WTC11 (cell line): ENCODE measurements at regions not wholly inside any gene's neighbourhood (a gene's known extent, or its start where the extent isn't known, plus 50 kb on each side); places are given as distances from the start of the nearest gene placed in this dataset.

Experiments
- ATAC-seq: fragments of 200-7000 bp; cut with Tn5 transposase; 2 replicates; pipeline ENCODE4 v1.10.0; 2021; ENCODE audit warnings: mild to moderate bottlenecking, moderate library complexity
- CTCF ChIA-PET: fragments of 300-600 bp; sonication (Branson Sonifier 250); formaldehyde crosslinking; loops from one replicate; lab custom pipeline; 2021; ENCODE audit warnings: antibody characterized with exemption; lab: Charles Lee
- POLR2A ChIA-PET: fragments of 350-600 bp; sonication (Branson Sonifier 250); formaldehyde crosslinking; loops from one replicate; lab custom pipeline; 2021; ENCODE audit warnings: antibody characterized with exemption; lab: Charles Lee
- DNase-seq: peaks from one replicate; pipeline ENCODE4 v3.0.0; 2021; ENCODE audit warnings: low spot score
- H3K27ac Mint-ChIP-seq: 2 replicates; pipeline ENCODE4 v1.8.0; 2021; ENCODE audit warnings: mixed read lengths
- H3K27me3 Mint-ChIP-seq: 2 replicates; pipeline ENCODE4 v1.8.0; 2021; ENCODE audit warnings: low read depth, mild to moderate bottlenecking, moderate library complexity, mixed read lengths
- H3K36me3 Mint-ChIP-seq: 2 replicates; pipeline ENCODE4 v1.8.0; 2021; ENCODE audit warnings: mixed read lengths
- H3K4me1 Mint-ChIP-seq: 2 replicates; pipeline ENCODE4 v1.8.0; 2022; ENCODE audit warnings: mixed read lengths
- H3K4me3 Mint-ChIP-seq: 2 replicates; pipeline ENCODE4 v1.8.0; 2021; ENCODE audit warnings: mild to moderate bottlenecking, moderate library complexity, mixed read lengths
- H3K9me3 Mint-ChIP-seq: 2 replicates; pipeline ENCODE4 v1.8.0; 2021; ENCODE audit warnings: mixed read lengths
- AFF4 ChIP-seq: sonication (generic); formaldehyde crosslinking; IDR thresholded peaks from 2 replicates; pipeline ENCODE4 v1.8.1; 2023; ENCODE audit warnings: mild to moderate bottlenecking, missing genetic modification reagents, borderline replicate concordance
- ATF6 ChIP-seq: sonication (generic); formaldehyde crosslinking; IDR thresholded peaks from 2 replicates; pipeline ENCODE4 v1.8.1; 2023; ENCODE audit warnings: mild to moderate bottlenecking, missing genetic modification reagents
- CDX4 ChIP-seq: fragments of 250-450 bp; sonication (Bioruptor Pico); IDR thresholded peaks from 2 replicates; pipeline ENCODE4 v1.9.0; 2021; ENCODE audit warnings: moderate library complexity, mild to moderate bottlenecking, inconsistent platforms, borderline replicate concordance
- CTCF ChIP-seq: fragments of 200-600 bp; IDR thresholded peaks from 2 replicates; pipeline ENCODE4 v1.8.0; 2022; ENCODE audit warnings: antibody characterized with exemption
- E2F5 ChIP-seq: sonication (generic); formaldehyde crosslinking; IDR thresholded peaks from 2 replicates; pipeline ENCODE4 v1.8.1; 2022; ENCODE audit warnings: mild to moderate bottlenecking, moderate library complexity, missing genetic modification reagents
- ERG ChIP-seq: fragments of 250-450 bp; sonication (Bioruptor Pico); IDR thresholded peaks from 2 replicates; pipeline ENCODE4 v1.8.0; 2021; ENCODE audit warnings: mild to moderate bottlenecking
- FOXK1 ChIP-seq: sonication (generic); formaldehyde crosslinking; IDR thresholded peaks from 2 replicates; pipeline ENCODE4 v1.8.0; 2022; ENCODE audit warnings: mild to moderate bottlenecking, moderate library complexity, missing genetic modification reagents
- FOXP1 ChIP-seq: sonication (generic); formaldehyde crosslinking; IDR thresholded peaks from 2 replicates; pipeline ENCODE4 v1.8.0; 2022; ENCODE audit warnings: missing genetic modification reagents, mild to moderate bottlenecking, moderate library complexity, borderline replicate concordance
- GTF2I ChIP-seq: fragments of 250-450 bp; sonication (Bioruptor Pico); conservative IDR thresholded peaks from 2 replicates; pipeline ENCODE4 v1.4.0; 2021; ENCODE audit warnings: mild to moderate bottlenecking
- OVOL2 ChIP-seq: fragments of 250-450 bp; sonication (Bioruptor Pico); IDR thresholded peaks from 2 replicates; pipeline ENCODE4 v1.9.0; 2021; ENCODE audit warnings: mild to moderate bottlenecking, borderline replicate concordance
- RORB ChIP-seq: fragments of 250-450 bp; sonication (Bioruptor Pico); IDR thresholded peaks from 2 replicates; pipeline ENCODE4 v1.9.0; 2021; ENCODE audit warnings: mild to moderate bottlenecking
- STAT6 ChIP-seq: sonication (generic); formaldehyde crosslinking; conservative IDR thresholded peaks from 2 replicates; pipeline ENCODE4 v1.8.1; 2023; ENCODE audit warnings: mild to moderate bottlenecking, low read depth, missing genetic modification reagents, moderate library complexity
- TEAD4 ChIP-seq: sonication (generic); formaldehyde crosslinking; IDR thresholded peaks from 2 replicates; pipeline ENCODE4 v1.8.0; 2022; ENCODE audit warnings: mild to moderate bottlenecking, missing genetic modification reagents
- USF2 ChIP-seq: sonication (generic); formaldehyde crosslinking; IDR thresholded peaks from 2 replicates; pipeline ENCODE4 v1.8.1; 2023; ENCODE audit warnings: mild to moderate bottlenecking, missing genetic modification reagents, moderate library complexity
- ZNF232 ChIP-seq: sonication (generic); formaldehyde crosslinking; IDR thresholded peaks from 2 replicates; pipeline ENCODE4 v1.8.0; 2022; ENCODE audit warnings: mild to moderate bottlenecking, missing genetic modification reagents
- ZNF423 ChIP-seq: fragments of 250-450 bp; sonication (Bioruptor Pico); IDR thresholded peaks from 2 replicates; pipeline ENCODE4 v2.1.2; 2022; ENCODE audit warnings: mild to moderate bottlenecking, moderate library complexity
- ZSCAN18 ChIP-seq: fragments of 250-450 bp; sonication (Bioruptor Pico); IDR thresholded peaks from 2 replicates; pipeline ENCODE4 v2.1.2; 2022; ENCODE audit warnings: mild to moderate bottlenecking, moderate library complexity

- CTCF ChIA-PET: no interaction called here
- POLR2A ChIA-PET: no interaction called here
- Mint-ChIP-seq H3K4me3 (no peak overlapping the region), H3K36me3 (peaks cover 65% of the 10 kb centered on the region), H3K27ac (no peak overlapping the region), H3K27me3 (peaks cover 14% of the 10 kb centered on the region), H3K4me1 (no peaks in the 10 kb centered on the region), H3K9me3 (peaks cover 71% of the 10 kb centered on the region)
- ATAC-seq (no peak), DNase-seq (no peak)
- TF ChIP-seq FOXK1 (CRISPR knock-in tag): no peak
- TF ChIP-seq ZSCAN18 (CRISPR knock-in tag): no peak
- no peak for TF ChIP-seq ATF6 (CRISPR knock-in tag)
- no peak for TF ChIP-seq USF2 (CRISPR knock-in tag)
- no peak for TF ChIP-seq FOXP1 (CRISPR knock-in tag)
- no peak for TF ChIP-seq ZNF232 (CRISPR knock-in tag)
- no peak for TF ChIP-seq STAT6
- TF ChIP-seq ERG: no peak
- no peak for TF ChIP-seq E2F5 (CRISPR knock-in tag)
- no peak for TF ChIP-seq ZNF423
- no peak for TF ChIP-seq RORB (CRISPR knock-in tag)
Measured at GRCh38 chr1:4095433-4095971, 195.4 kb upstream of the C1orf174 start.

- H3K4me3 Mint-ChIP-seq: no peak overlapping the region
- no peaks in the 10 kb centered on the region for H3K4me1 Mint-ChIP-seq
- POLR2A ChIA-PET: no interaction called here
- peaks cover 38% of the 10 kb centered on the region for H3K36me3 Mint-ChIP-seq
- peaks cover 59% of the 10 kb centered on the region for H3K9me3 Mint-ChIP-seq
- ATAC-seq (no peak), DNase-seq (no peak)
- peaks cover 7% of the 10 kb centered on the region for H3K27me3 Mint-ChIP-seq
- H3K27ac Mint-ChIP-seq: no peak overlapping the region
- CTCF ChIA-PET: no interaction called here
- no peak for TF ChIP-seq AFF4 (CRISPR knock-in tag)
- TF ChIP-seq CTCF: no peak
- TF ChIP-seq TEAD4 (CRISPR knock-in tag): no peak
- TF ChIP-seq OVOL2 (CRISPR knock-in tag): no peak
- no peak for TF ChIP-seq CDX4
- no peak for TF ChIP-seq E2F5 (CRISPR knock-in tag)
- TF ChIP-seq GTF2I (CRISPR knock-in tag): no peak
Measured at GRCh38 chr1:4101459-4102161, 201.5 kb upstream of the C1orf174 start.
